NCI-H1930 (cell line): ENCODE measurements at regions not wholly inside any gene's neighbourhood (a gene's known extent, or its start where the extent isn't known, plus 50 kb on each side); places are given as distances from the start of the nearest gene placed in this dataset.

ENCODE experiments used
- DNase-seq, 2 experiments: peaks; one replicate each; lab custom pipeline; 2025; lab: John Stamatoyannopoulos, UW

- DNase-seq: no peak
These were observed 343.9 kb upstream of the THRB start for GRCh38 chr3:24838533-24838932.

- no peak for DNase-seq
These were observed 349.3 kb upstream of the THRB start for GRCh38 chr3:24843955-24844354.

- no peak for DNase-seq
These were observed 351.0 kb upstream of the THRB start for GRCh38 chr3:24845524-24846155.

GRCh38 chr3:24846286-24846860, 351.7 kb upstream of the THRB start:
- no peak for DNase-seq

GRCh38 chr3:24850245-24850644, 355.6 kb upstream of the THRB start:
- DNase-seq: no peak

GRCh38 chr3:24853685-24854490, 359.2 kb upstream of the THRB start:
- peak in 1 of 2 experiments; percentile 71 for DNase-seq

- no peak for DNase-seq
These were observed 360.1 kb upstream of the THRB start for GRCh38 chr3:24854748-24855147.

- DNase-seq: no peak
These were observed 363.3 kb upstream of the THRB start for GRCh38 chr3:24857945-24858344.

GRCh38 chr3:24863215-24863614, 368.6 kb upstream of the THRB start:
- no peak for DNase-seq

GRCh38 chr3:24867783-24868182, 373.1 kb upstream of the THRB start:
- DNase-seq: no peak

GRCh38 chr3:24881239-24881638, 386.6 kb upstream of the THRB start:
- no peak for DNase-seq

GRCh38 chr3:24886501-24886900, 391.9 kb upstream of the THRB start:
- DNase-seq: no peak

GRCh38 chr3:24890012-24890411, 395.4 kb upstream of the THRB start:
- no peak for DNase-seq

GRCh38 chr3:24899373-24899772, 404.7 kb upstream of the THRB start:
- no peak for DNase-seq

GRCh38 chr3:24899901-24900603, 405.4 kb upstream of the THRB start:
- no peak for DNase-seq

- DNase-seq: no peak
These were observed 410.6 kb upstream of the THRB start for GRCh38 chr3:24905266-24905665.

GRCh38 chr3:24907106-24907505, 412.5 kb upstream of the THRB start:
- DNase-seq: no peak

GRCh38 chr3:24911076-24911475, 416.4 kb upstream of the THRB start:
- no peak for DNase-seq

GRCh38 chr3:24915639-24916038, 421.0 kb upstream of the THRB start:
- DNase-seq: no peak

- no peak for DNase-seq
These were observed 423.3 kb upstream of the THRB start for GRCh38 chr3:24917908-24918307.

GRCh38 chr3:24923570-24923969, 428.9 kb upstream of the THRB start:
- no peak for DNase-seq

GRCh38 chr3:24929521-24929920, 434.9 kb upstream of the THRB start:
- DNase-seq: no peak

- DNase-seq: no peak
These were observed 438.8 kb upstream of the THRB start for GRCh38 chr3:24933401-24933800.
